ENCODE measurements at regions not wholly inside any gene's neighbourhood (a gene's known extent, or its start where the extent isn't known, plus 50 kb on each side); places are given as distances from the start of the nearest gene placed in this dataset. TPM values are rescaled to one million over a fixed set of nuclear protein-coding genes. Genes with fewer than 3 reads are reported as not detected.

GRCh38 chr4:44118971-44119680 lies 329.5 kb downstream of the KCTD8 start:
- no peak overlapping the region for H3K4me3 ChIP-seq
- H3K27ac ChIP-seq: no peak overlapping the region
- no peaks in the 10 kb centered on the region for H3K9me3 ChIP-seq
- no peaks in the 10 kb centered on the region for H3K36me3 ChIP-seq (replicated peaks in 1 of 2; ENCODE audit: insufficient read depth in 1 of 2, low read depth in 2 of 2)
- intact Hi-C loops (cut with DNase I): no loop called here
- no peaks in the 10 kb centered on the region for H3K27me3 ChIP-seq
- DNase-seq: no peak
- TF ChIP-seq POLR2A (IDR thresholded peaks at IDR 0.05): no peak
- TF ChIP-seq CTCF (IDR thresholded peaks at IDR 0.05): no peak
- WGBS, 2 donors: 42 to 44% methylated on average over 3 of the region's 3 CpGs
- no peaks in the 10 kb centered on the region for H3K4me1 ChIP-seq
- no peak for ATAC-seq

- Histone ChIP-seq H3K4me1 (no peaks in the 10 kb centered on the region), H3K4me3 (no peak overlapping the region), H3K27ac (no peak overlapping the region), H3K36me3 (replicated peaks in 1 of 2; ENCODE audit: insufficient read depth in 1 of 2, low read depth in 2 of 2) (no peaks in the 10 kb centered on the region), H3K27me3 (no peaks in the 10 kb centered on the region), H3K9me3 (no peaks in the 10 kb centered on the region)
- WGBS, 2 donors: 42 to 63% methylated on average over 2 of the region's 2 CpGs
- ATAC-seq: no peak
- no peak for DNase-seq
- intact Hi-C loops (cut with DNase I): no loop called here
- TF ChIP-seq POLR2A (IDR thresholded peaks at IDR 0.05) (no peak), CTCF (IDR thresholded peaks at IDR 0.05) (no peak)
Observed at GRCh38 chr4:44120646-44121045, 328.0 kb downstream of the KCTD8 start.

GRCh38 chr4:44121210-44121609 lies 327.4 kb downstream of the KCTD8 start:
- DNase-seq (no peak), ATAC-seq (no peak)
- intact Hi-C loops (cut with DNase I): no loop called here
- TF ChIP-seq POLR2A (IDR thresholded peaks at IDR 0.05): no peak
- no peak for TF ChIP-seq CTCF (IDR thresholded peaks at IDR 0.05)
- Histone ChIP-seq H3K4me3 (no peak overlapping the region), H3K9me3 (no peaks in the 10 kb centered on the region), H3K27me3 (no peaks in the 10 kb centered on the region), H3K4me1 (no peaks in the 10 kb centered on the region), H3K27ac (no peak overlapping the region), H3K36me3 (replicated peaks in 1 of 2; ENCODE audit: insufficient read depth in 1 of 2, low read depth in 2 of 2) (no peaks in the 10 kb centered on the region)
- 23 to 38% methylated on average over 1 of the region's 1 CpG for WGBS, 2 donors

Small RNA genes in the stretch of these regions (small RNA-seq; reads per million reads assigned to genes)
- gene AC098590.2 (not detected), gene RN7SL193P (not detected)

Data from body of pancreas (tissue), 4 donors.